Breast epithelium (tissue), 4 donors: ENCODE measurements at regions not wholly inside any gene's neighbourhood (a gene's known extent, or its start where the extent isn't known, plus 50 kb on each side); places are given as distances from the start of the nearest gene placed in this dataset.
"Not testable (repeated sequence)": the region's sequence is repeated elsewhere in the genome, so short reads cannot be mapped to it uniquely, and the experiment has no call there.

ENCODE experiments used
- DNase-seq, 2 donors: peaks; one replicate each; pipeline ENCODE4 v3.0.0-alpha.2; 2019; ENCODE audit warnings: low spot score in 2 of 2
- H3K27ac ChIP-seq, 2 donors: fragments of 200-600 bp; sonication (generic) in 1 of 2; one replicate each; pipeline ENCODE4 v1.5.1; 2016 to 2019; ENCODE audit warnings: mild to moderate bottlenecking in 1 of 2
- H3K27me3 ChIP-seq, 2 donors: fragments of 200-600 bp; sonication (generic) in 1 of 2; one replicate each; pipeline versions ENCODE4 v1.5.1 to v1.6.0; 2017 to 2019; ENCODE audit warnings: control low read depth in 1 of 2, mild to moderate bottlenecking in 1 of 2
- H3K36me3 ChIP-seq: fragments of 200-600 bp; one replicate; pipeline ENCODE4 v1.5.1; 2019
- H3K4me1 ChIP-seq, 2 donors: fragments of 200-600 bp; sonication (generic); one replicate each; pipeline ENCODE4 v1.5.1; 2016 to 2019; ENCODE audit warnings: control low read depth in 1 of 2
- H3K4me3 ChIP-seq, 3 donors: fragments of 200-600 bp; sonication (generic); 1 replicate in 2 of 3; 2 replicates in 1 of 3; pipeline ENCODE4 v1.5.1; 2016 to 2019; ENCODE audit warnings: mild to moderate bottlenecking in 3 of 3, moderate library complexity in 2 of 3
- H3K9me3 ChIP-seq, 2 donors: fragments of 200-600 bp; sonication (generic) in 1 of 2; one replicate each; pipeline ENCODE4 v1.5.1; 2016 to 2019; ENCODE audit warnings: control low read depth in 1 of 2
- CTCF ChIP-seq, 3 donors: fragments of 450-650 bp; IDR thresholded peaks; one replicate each; pipeline ENCODE4 v1.5.1; 2016 to 2017; ENCODE audit warnings: antibody characterized with exemption in 3 of 3, mild to moderate bottlenecking in 3 of 3, moderate library complexity in 3 of 3
- POLR2A ChIP-seq: fragments of 450-650 bp; IDR thresholded peaks from one replicate; pipeline ENCODE4 v1.6.1; 2016; ENCODE audit warnings: antibody characterized with exemption, mild to moderate bottlenecking, moderate library complexity
- POLR2AphosphoS5 ChIP-seq, 3 donors: sonication (generic); formaldehyde crosslinking; IDR thresholded peaks; one replicate each; pipeline ENCODE4 v1.6.1; 2017; ENCODE audit warnings: antibody characterized with exemption in 3 of 3
- intact Hi-C: fragments of 100-400 bp; cut with DNase I; formaldehyde crosslinking; loops from one replicate; pipeline ENCODE4 v1.15.1; 2023; ENCODE audit warnings: low total_unique reads

- intact Hi-C loops = no loop called here
- TF ChIP-seq POLR2A (no peak), POLR2AphosphoS5 (IDR thresholded peaks at IDR 0.05) (no peak), CTCF (IDR thresholded peaks at IDR 0.05) (no peak)
These were observed 240.9 kb upstream of the DIO3 start for GRCh38 chr14:101320396-101320795.

GRCh38 chr14:101322223-101322622, 239.1 kb upstream of the DIO3 start:
- no peak for DNase-seq
- peaks cover 15 to 17% of the 10 kb centered on the region in 2 donors for H3K9me3 ChIP-seq
- no peaks in the 10 kb centered on the region for H3K36me3 ChIP-seq
- no peaks in the 10 kb centered on the region for H3K4me1 ChIP-seq
- no peak overlapping the region for H3K27ac ChIP-seq
- no peaks in the 10 kb centered on the region for H3K27me3 ChIP-seq
- TF ChIP-seq POLR2A (no peak), CTCF (IDR thresholded peaks at IDR 0.05) (no peak), POLR2AphosphoS5 (IDR thresholded peaks at IDR 0.05) (no peak)
- intact Hi-C loops = no loop called here
- H3K4me3 ChIP-seq = no peak overlapping the region

More at GRCh38 chr14:101320396-101320795, 240.9 kb upstream of the DIO3 start:
- no peaks in the 10 kb centered on the region for H3K36me3 ChIP-seq
- H3K4me1 ChIP-seq = no peaks in the 10 kb centered on the region
- peaks cover 24 to 31% of the 10 kb centered on the region in 2 donors for H3K9me3 ChIP-seq
- H3K27ac ChIP-seq = no peak overlapping the region
- H3K27me3 ChIP-seq = no peaks in the 10 kb centered on the region
- no peak for DNase-seq
- H3K4me3 ChIP-seq = no peak overlapping the region

- intact Hi-C loops = no loop called here
These were observed 238.2 kb upstream of the DIO3 start for GRCh38 chr14:101323111-101323510.

DNA sequence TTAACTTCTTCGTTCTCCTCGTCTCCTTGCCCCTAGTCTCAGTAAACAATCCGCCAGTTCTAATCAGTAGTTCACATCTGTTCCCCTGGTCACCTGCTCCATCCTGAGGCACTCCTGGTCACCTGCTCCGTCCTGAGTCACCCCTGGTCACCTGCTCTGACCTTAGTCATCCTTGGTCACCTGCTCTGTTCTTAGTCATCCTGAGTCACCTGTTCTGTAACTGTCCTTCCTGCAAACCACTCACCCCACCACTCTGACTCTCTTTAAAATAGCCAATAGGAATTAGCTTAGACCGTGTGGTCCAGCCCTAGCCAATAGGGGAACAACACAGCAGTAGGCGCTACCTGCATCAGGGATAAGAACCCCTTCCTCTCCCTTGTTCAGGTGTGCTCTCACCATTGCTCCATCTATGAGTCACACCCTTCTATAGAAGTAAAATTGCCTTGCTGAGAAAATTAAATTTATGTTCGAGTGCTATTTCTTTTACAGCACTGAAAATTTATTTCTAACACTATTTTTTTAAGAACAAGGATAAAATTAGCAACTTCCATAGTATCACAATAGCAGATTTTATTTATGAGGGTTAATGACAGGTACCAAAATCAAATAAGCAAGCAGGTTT, 237.6 kb upstream of the DIO3 start:
- intact Hi-C loops, H3K36me3 ChIP-seq, H3K27ac ChIP-seq: not testable (repeated sequence)

More at GRCh38 chr14:101323111-101323510, 238.2 kb upstream of the DIO3 start:
- no peak for TF ChIP-seq CTCF (IDR thresholded peaks at IDR 0.05)
- no peak for TF ChIP-seq POLR2A
- TF ChIP-seq POLR2AphosphoS5 (IDR thresholded peaks at IDR 0.05) = no peak
- Histone ChIP-seq H3K36me3 (no peaks in the 10 kb centered on the region), H3K27me3 (no peaks in the 10 kb centered on the region), H3K27ac (no peak overlapping the region), H3K4me1 (no peaks in the 10 kb centered on the region), H3K4me3 (no peak overlapping the region), H3K9me3 (peaks cover 15 to 17% of the 10 kb centered on the region in 2 donors)
- no peak for DNase-seq

DNA sequence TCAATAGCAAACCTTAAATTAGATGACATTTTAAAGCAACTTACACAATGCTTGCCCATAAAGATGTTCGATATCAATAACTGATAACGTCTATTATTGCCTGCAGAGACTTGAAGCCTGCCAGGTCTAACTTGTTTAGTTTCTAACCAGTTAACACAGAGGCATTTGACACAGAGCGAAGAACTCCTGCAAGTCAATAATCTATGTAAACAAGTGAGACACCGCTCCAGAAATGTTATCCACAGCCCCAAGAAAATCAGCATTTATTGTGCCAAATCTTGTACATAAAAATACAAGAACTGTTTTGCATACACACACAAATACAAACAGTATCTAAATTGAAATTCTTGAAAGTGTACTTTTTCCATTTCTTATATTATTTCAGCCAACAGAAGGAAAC, 236.0 kb upstream of the DIO3 start:
- TF ChIP-seq POLR2A (no peak), CTCF (IDR thresholded peaks at IDR 0.05) (no peak), POLR2AphosphoS5 (IDR thresholded peaks at IDR 0.05) (no peak)
- Histone ChIP-seq H3K9me3 (peaks cover 15 to 17% of the 10 kb centered on the region in 2 donors), H3K27ac (no peak overlapping the region), H3K4me1 (no peaks in the 10 kb centered on the region), H3K36me3 (no peaks in the 10 kb centered on the region), H3K27me3 (no peaks in the 10 kb centered on the region), H3K4me3 (no peak overlapping the region)
- no peak for DNase-seq
- intact Hi-C loops = no loop called here

More for the DNA sequence above, 237.6 kb upstream of the DIO3 start:
- H3K27me3 ChIP-seq, H3K4me1 ChIP-seq, H3K4me3 ChIP-seq, DNase-seq: not testable (repeated sequence)
- H3K9me3 ChIP-seq = peaks cover 15 to 17% of the 10 kb centered on the region in 2 donors
